WTC11 (cell line): ENCODE measurements at regions not wholly inside any gene's neighbourhood (a gene's known extent, or its start where the extent isn't known, plus 50 kb on each side); places are given as distances from the start of the nearest gene placed in this dataset.

Experiments
- ATF2 ChIP-seq: sonication (generic); formaldehyde crosslinking; IDR thresholded peaks from 2 replicates; pipeline ENCODE4 v1.8.1; 2022; ENCODE audit warnings: low read depth, missing genetic modification reagents, borderline replicate concordance
- ATF3 ChIP-seq: sonication (generic); formaldehyde crosslinking; conservative IDR thresholded peaks from 2 replicates; pipeline ENCODE4 v1.8.1; 2022; ENCODE audit warnings: mild to moderate bottlenecking, missing genetic modification reagents
- CTCF ChIP-seq: fragments of 200-600 bp; IDR thresholded peaks from 2 replicates; pipeline ENCODE4 v1.8.0; 2022; ENCODE audit warnings: antibody characterized with exemption
- E2F4 ChIP-seq: sonication (generic); formaldehyde crosslinking; IDR thresholded peaks from 2 replicates; pipeline ENCODE4 v1.8.1; 2022; ENCODE audit warnings: low read depth, mild to moderate bottlenecking, moderate library complexity, missing genetic modification reagents, borderline replicate concordance
- FOXK1 ChIP-seq: sonication (generic); formaldehyde crosslinking; IDR thresholded peaks from 2 replicates; pipeline ENCODE4 v1.8.0; 2022; ENCODE audit warnings: mild to moderate bottlenecking, moderate library complexity, missing genetic modification reagents
- JUN ChIP-seq: sonication (generic); formaldehyde crosslinking; IDR thresholded peaks from 2 replicates; pipeline ENCODE4 v1.8.0; 2023; ENCODE audit warnings: mild to moderate bottlenecking, missing genetic modification reagents

- TF ChIP-seq FOXK1 (CRISPR knock-in tag) (no peak), ATF2 (no peak), CTCF (no peak), JUN (CRISPR knock-in tag) (no peak), E2F4 (CRISPR knock-in tag) (no peak), ATF3 (CRISPR knock-in tag) (no peak)
These were observed 1271.2 kb upstream of the ADGRL2 start for GRCh38 chr1:80529546-80529945.
